ENCODE measurements at regions not wholly inside any gene's neighbourhood (a gene's known extent, or its start where the extent isn't known, plus 50 kb on each side); places are given as distances from the start of the nearest gene placed in this dataset.

DNA sequence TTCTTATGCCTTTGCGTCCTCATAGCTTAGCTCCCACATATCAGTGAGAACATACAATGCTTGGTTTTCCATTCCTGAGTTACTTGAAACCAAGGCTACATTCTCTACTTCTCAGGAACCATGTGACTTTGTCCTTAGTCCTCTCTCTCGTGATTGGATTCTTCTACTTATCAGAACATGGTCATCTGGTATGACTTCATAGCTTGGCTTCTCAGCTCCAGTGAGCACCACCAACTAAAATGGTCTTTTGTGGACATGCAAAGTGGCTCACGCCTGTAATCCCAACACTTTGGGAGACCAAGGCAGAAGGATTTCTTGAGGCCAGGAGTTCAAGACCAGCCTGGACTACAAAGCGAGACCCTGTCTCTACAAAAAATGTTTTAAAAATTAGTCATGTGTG lies 81.2 kb upstream of the NIPBL start:
- H3K9ac ChIP-seq (ENCODE audit: low read length): no peak overlapping the region
- POLR2A ChIA-PET: no interaction called here
- DNase-seq (ENCODE audit: low read depth, low spot score): no peak
- intact Hi-C loops (cut with micrococcal nuclease): no loop called here
- H3K9me3 ChIP-seq (ENCODE audit: control insufficient read depth in 1 of 2, insufficient read depth in 1 of 2, low read depth in 1 of 2, low read length in 2 of 2): no peaks in the 10 kb centered on the region
- H3K79me2 ChIP-seq (ENCODE audit: insufficient read depth, low read length): no peaks in the 10 kb centered on the region
- no peaks in the 10 kb centered on the region for H3K9me2 ChIP-seq (ENCODE audit: insufficient read depth)
- H3K4me2 ChIP-seq (ENCODE audit: low read length): no peak overlapping the region
- no peak for ATAC-seq
- no peak overlapping the region for H3K27ac ChIP-seq (ENCODE audit: low read depth, low read length)
- no peak overlapping the region for H3K4me3 ChIP-seq (replicated peaks in 1 of 2; ENCODE audit: low read depth in 1 of 2, low read length in 2 of 2)
- no peaks in the 10 kb centered on the region for H3K36me3 ChIP-seq (ENCODE audit: control insufficient read depth in 1 of 2, insufficient read depth in 2 of 2, low read length in 2 of 2)
- no peaks in the 10 kb centered on the region for H4K20me1 ChIP-seq (ENCODE audit: insufficient read depth)
- RAD21 ChIA-PET (ENCODE audit: low non-redundant PET in 1 of 2, low total read pairs in 2 of 2, uncharacterized antibody in 2 of 2, unreplicated experiment in 2 of 2): interaction anchor here in 1 of 2 experiments (0.7 kb wide), 1 partner anchor 51 kb away, joined by 5 read pairs; no protein-coding TSS in a partner anchor
- TF ChIP-seq TCF7L2 (IDR thresholded peaks at IDR 0.05; ENCODE audit: borderline replicate concordance, extremely low read depth, insufficient read depth, insufficient read length) (no peak), ELF1 (IDR thresholded peaks at IDR 0.05; ENCODE audit: borderline replicate concordance, low read depth) (no peak), YY1 (IDR thresholded peaks at IDR 0.05; ENCODE audit: extremely low read depth, insufficient replicate concordance, low read depth, low read length) (no peak), EZH2phosphoT487 (IDR thresholded peaks at IDR 0.05; ENCODE audit: borderline replicate concordance) (no peak), ZFX (IDR thresholded peaks at IDR 0.05) (no peak), SIN3A (IDR thresholded peaks at IDR 0.05; ENCODE audit: low read depth) (no peak), MAX (IDR thresholded peaks at IDR 0.05) (no peak), ATF3 (IDR thresholded peaks at IDR 0.05) (no peak), POLR2A (IDR thresholded peaks at IDR 0.05; ENCODE audit: borderline replicate concordance, extremely low read depth, insufficient read depth, insufficient read length) (no peak), JUND (IDR thresholded peaks at IDR 0.05) (no peak), CEBPB (IDR thresholded peaks at IDR 0.05; ENCODE audit: low read depth) (no peak)
- TF ChIP-seq, protein P1, sequence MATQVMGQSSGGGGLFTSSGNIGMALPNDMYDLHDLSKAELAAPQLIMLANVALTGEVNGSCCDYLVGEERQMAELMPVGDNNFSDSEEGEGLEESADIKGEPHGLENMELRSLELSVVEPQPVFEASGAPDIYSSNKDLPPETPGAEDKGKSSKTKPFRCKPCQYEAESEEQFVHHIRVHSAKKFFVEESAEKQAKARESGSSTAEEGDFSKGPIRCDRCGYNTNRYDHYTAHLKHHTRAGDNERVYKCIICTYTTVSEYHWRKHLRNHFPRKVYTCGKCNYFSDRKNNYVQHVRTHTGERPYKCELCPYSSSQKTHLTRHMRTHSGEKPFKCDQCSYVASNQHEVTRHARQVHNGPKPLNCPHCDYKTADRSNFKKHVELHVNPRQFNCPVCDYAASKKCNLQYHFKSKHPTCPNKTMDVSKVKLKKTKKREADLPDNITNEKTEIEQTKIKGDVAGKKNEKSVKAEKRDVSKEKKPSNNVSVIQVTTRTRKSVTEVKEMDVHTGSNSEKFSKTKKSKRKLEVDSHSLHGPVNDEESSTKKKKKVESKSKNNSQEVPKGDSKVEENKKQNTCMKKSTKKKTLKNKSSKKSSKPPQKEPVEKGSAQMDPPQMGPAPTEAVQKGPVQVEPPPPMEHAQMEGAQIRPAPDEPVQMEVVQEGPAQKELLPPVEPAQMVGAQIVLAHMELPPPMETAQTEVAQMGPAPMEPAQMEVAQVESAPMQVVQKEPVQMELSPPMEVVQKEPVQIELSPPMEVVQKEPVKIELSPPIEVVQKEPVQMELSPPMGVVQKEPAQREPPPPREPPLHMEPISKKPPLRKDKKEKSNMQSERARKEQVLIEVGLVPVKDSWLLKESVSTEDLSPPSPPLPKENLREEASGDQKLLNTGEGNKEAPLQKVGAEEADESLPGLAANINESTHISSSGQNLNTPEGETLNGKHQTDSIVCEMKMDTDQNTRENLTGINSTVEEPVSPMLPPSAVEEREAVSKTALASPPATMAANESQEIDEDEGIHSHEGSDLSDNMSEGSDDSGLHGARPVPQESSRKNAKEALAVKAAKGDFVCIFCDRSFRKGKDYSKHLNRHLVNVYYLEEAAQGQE (IDR thresholded peaks at IDR 0.05; ENCODE audit: low read depth): no peak
- TF ChIP-seq, protein P2, sequence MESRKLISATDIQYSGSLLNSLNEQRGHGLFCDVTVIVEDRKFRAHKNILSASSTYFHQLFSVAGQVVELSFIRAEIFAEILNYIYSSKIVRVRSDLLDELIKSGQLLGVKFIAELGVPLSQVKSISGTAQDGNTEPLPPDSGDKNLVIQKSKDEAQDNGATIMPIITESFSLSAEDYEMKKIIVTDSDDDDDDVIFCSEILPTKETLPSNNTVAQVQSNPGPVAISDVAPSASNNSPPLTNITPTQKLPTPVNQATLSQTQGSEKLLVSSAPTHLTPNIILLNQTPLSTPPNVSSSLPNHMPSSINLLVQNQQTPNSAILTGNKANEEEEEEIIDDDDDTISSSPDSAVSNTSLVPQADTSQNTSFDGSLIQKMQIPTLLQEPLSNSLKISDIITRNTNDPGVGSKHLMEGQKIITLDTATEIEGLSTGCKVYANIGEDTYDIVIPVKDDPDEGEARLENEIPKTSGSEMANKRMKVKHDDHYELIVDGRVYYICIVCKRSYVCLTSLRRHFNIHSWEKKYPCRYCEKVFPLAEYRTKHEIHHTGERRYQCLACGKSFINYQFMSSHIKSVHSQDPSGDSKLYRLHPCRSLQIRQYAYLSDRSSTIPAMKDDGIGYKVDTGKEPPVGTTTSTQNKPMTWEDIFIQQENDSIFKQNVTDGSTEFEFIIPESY (IDR thresholded peaks at IDR 0.05; ENCODE audit: extremely low read depth, insufficient replicate concordance, low read length): no peak
- TF ChIP-seq, protein P3, sequence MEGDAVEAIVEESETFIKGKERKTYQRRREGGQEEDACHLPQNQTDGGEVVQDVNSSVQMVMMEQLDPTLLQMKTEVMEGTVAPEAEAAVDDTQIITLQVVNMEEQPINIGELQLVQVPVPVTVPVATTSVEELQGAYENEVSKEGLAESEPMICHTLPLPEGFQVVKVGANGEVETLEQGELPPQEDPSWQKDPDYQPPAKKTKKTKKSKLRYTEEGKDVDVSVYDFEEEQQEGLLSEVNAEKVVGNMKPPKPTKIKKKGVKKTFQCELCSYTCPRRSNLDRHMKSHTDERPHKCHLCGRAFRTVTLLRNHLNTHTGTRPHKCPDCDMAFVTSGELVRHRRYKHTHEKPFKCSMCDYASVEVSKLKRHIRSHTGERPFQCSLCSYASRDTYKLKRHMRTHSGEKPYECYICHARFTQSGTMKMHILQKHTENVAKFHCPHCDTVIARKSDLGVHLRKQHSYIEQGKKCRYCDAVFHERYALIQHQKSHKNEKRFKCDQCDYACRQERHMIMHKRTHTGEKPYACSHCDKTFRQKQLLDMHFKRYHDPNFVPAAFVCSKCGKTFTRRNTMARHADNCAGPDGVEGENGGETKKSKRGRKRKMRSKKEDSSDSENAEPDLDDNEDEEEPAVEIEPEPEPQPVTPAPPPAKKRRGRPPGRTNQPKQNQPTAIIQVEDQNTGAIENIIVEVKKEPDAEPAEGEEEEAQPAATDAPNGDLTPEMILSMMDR (IDR thresholded peaks at IDR 0.05 in 2 of 3, conservative IDR thresholded peaks at IDR 0.05 in 1 of 3; ENCODE audit: borderline replicate concordance in 1 of 3, insufficient read depth in 1 of 3, low read depth in 2 of 3, low read length in 2 of 3): no peak
- H3K4me1 ChIP-seq (ENCODE audit: control insufficient read depth in 1 of 2, insufficient read depth in 2 of 2, low read length in 2 of 2): no peaks in the 10 kb centered on the region
- no peak overlapping the region for H2AFZ ChIP-seq (ENCODE audit: low read depth, low read length, poor library complexity, severe bottlenecking)
- CTCF ChIA-PET: no interaction called here
- no TSS peak for BruUV-seq (replicated peaks)
- no peaks in the 10 kb centered on the region for H3K27me3 ChIP-seq (ENCODE audit: insufficient read depth, low read length)
